OCI-LY3 (cell line): ENCODE measurements at regions not wholly inside any gene's neighbourhood (a gene's known extent, or its start where the extent isn't known, plus 50 kb on each side); places are given as distances from the start of the nearest gene placed in this dataset.

Experiments
- EZH2phosphoT487 ChIP-seq: fragments of 200-600 bp; shearing (Covaris generic); IDR thresholded peaks from 2 replicates; pipeline ENCODE4 v1.6.1; 2018; ENCODE audit warnings: antibody characterized with exemption, mixed run types, low read depth
- TF ChIP-seq, protein P1 (sequence below): fragments of 200-600, 300-600 bp; sonication (generic); IDR thresholded peaks from 2 replicates; pipeline ENCODE4 v1.5.1; 2014; ENCODE audit warnings: antibody characterized with exemption, low read length, low read depth

GRCh38 chr5:60487476-60487875, 212.5 kb downstream of the DEPDC1B start:
- TF ChIP-seq, protein P1, sequence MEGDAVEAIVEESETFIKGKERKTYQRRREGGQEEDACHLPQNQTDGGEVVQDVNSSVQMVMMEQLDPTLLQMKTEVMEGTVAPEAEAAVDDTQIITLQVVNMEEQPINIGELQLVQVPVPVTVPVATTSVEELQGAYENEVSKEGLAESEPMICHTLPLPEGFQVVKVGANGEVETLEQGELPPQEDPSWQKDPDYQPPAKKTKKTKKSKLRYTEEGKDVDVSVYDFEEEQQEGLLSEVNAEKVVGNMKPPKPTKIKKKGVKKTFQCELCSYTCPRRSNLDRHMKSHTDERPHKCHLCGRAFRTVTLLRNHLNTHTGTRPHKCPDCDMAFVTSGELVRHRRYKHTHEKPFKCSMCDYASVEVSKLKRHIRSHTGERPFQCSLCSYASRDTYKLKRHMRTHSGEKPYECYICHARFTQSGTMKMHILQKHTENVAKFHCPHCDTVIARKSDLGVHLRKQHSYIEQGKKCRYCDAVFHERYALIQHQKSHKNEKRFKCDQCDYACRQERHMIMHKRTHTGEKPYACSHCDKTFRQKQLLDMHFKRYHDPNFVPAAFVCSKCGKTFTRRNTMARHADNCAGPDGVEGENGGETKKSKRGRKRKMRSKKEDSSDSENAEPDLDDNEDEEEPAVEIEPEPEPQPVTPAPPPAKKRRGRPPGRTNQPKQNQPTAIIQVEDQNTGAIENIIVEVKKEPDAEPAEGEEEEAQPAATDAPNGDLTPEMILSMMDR = no peak
- no peak for TF ChIP-seq EZH2phosphoT487
